Prostate gland (tissue), 2 donors: ENCODE measurements at regions not wholly inside any gene's neighbourhood (a gene's known extent, or its start where the extent isn't known, plus 50 kb on each side); places are given as distances from the start of the nearest gene placed in this dataset.

Source experiments
- POLR2A ChIP-seq: fragments of 450-650 bp; IDR thresholded peaks from one replicate; pipeline ENCODE4 v1.6.1; 2016; ENCODE audit warnings: antibody characterized with exemption, mild to moderate bottlenecking
- POLR2AphosphoS5 ChIP-seq: sonication (generic); formaldehyde crosslinking; IDR thresholded peaks from one replicate; pipeline ENCODE4 v1.6.1; 2017; ENCODE audit warnings: antibody characterized with exemption
- TF ChIP-seq, protein P1 (sequence below), 4 experiments: fragments of 200-600 bp in 2 of 4; fragments of 450-650 bp in 2 of 4; sonication (generic) in 2 of 4; IDR thresholded peaks; 1 replicate in 3 of 4; 2 replicates in 1 of 4; pipeline ENCODE4 v1.5.1; 2016 to 2019; ENCODE audit warnings: antibody characterized with exemption in 4 of 4, mild to moderate bottlenecking in 2 of 4, moderate library complexity in 2 of 4

DNA sequence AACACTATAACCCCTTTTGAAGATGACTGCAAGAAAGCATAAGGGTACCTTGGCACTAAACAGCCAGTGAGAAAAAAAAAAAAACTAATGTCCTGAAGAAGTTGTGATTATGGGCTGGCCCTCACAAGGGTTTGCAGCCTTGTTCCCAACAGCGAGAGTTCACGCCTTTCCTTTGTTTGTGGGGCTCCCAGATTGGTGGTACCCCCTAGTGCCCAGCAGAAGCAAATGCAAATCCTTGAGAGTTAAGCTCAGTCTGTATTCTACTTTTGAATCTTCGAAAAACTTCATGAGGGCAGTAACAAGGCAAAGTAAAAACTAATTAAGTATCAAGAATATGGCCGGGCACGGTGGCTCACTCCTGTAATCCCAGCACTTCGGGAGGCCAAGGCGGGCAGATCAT is 238.9 kb upstream of the LMO3 start:
- TF ChIP-seq POLR2AphosphoS5 (no peak), POLR2A (no peak)
- TF ChIP-seq, protein P1, sequence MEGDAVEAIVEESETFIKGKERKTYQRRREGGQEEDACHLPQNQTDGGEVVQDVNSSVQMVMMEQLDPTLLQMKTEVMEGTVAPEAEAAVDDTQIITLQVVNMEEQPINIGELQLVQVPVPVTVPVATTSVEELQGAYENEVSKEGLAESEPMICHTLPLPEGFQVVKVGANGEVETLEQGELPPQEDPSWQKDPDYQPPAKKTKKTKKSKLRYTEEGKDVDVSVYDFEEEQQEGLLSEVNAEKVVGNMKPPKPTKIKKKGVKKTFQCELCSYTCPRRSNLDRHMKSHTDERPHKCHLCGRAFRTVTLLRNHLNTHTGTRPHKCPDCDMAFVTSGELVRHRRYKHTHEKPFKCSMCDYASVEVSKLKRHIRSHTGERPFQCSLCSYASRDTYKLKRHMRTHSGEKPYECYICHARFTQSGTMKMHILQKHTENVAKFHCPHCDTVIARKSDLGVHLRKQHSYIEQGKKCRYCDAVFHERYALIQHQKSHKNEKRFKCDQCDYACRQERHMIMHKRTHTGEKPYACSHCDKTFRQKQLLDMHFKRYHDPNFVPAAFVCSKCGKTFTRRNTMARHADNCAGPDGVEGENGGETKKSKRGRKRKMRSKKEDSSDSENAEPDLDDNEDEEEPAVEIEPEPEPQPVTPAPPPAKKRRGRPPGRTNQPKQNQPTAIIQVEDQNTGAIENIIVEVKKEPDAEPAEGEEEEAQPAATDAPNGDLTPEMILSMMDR (IDR thresholded peaks at IDR 0.05), result no peak
